PFSK-1 (cell line): ENCODE measurements at regions not wholly inside any gene's neighbourhood (a gene's known extent, or its start where the extent isn't known, plus 50 kb on each side); places are given as distances from the start of the nearest gene placed in this dataset.

Experiments
- FOXP2 ChIP-seq: optimal IDR thresholded peaks from 2 replicates; pipeline ENCODE3; 2011; ENCODE audit warnings: borderline replicate concordance, control low read depth, inconsistent platforms; ENCODE audit not compliant: insufficient read depth; ENCODE audit errors: extremely low read length, extremely low read depth
- POLR2AphosphoS5 ChIP-seq: IDR thresholded peaks from 2 replicates; pipeline ENCODE4 v1.6.1; 2012; ENCODE audit warnings: low read depth, mild to moderate bottlenecking, control low read depth, low read length, moderate library complexity
- REST ChIP-seq, 2 experiments: IDR thresholded peaks; 2 replicates each; pipeline versions ENCODE4 v1.6.1 to v1.8.0; 2011 to 2012; ENCODE audit warnings: low read depth in 2 of 2, low read length in 2 of 2, control low read depth in 1 of 2, inconsistent platforms in 1 of 2, mild to moderate bottlenecking in 1 of 2, moderate library complexity in 1 of 2; ENCODE audit not compliant: insufficient read depth in 1 of 2
- SIN3A ChIP-seq: IDR thresholded peaks from 2 replicates; pipeline ENCODE4 v1.6.1; 2012; ENCODE audit warnings: mild to moderate bottlenecking, low read length, moderate library complexity, borderline replicate concordance; ENCODE audit not compliant: insufficient read depth
- TAF1 ChIP-seq: IDR thresholded peaks from 2 replicates; pipeline ENCODE4 v1.6.1; 2012; ENCODE audit warnings: low read length, control low read depth, borderline replicate concordance; ENCODE audit not compliant: insufficient read depth

- TF ChIP-seq TAF1: no peak
- no peak for TF ChIP-seq SIN3A
- no peak for TF ChIP-seq REST (IDR thresholded peaks at IDR 0.05; ENCODE audit: insufficient read depth in 1 of 2, low read depth in 2 of 2, low read length in 2 of 2)
- no peak for TF ChIP-seq POLR2AphosphoS5
- no peak for TF ChIP-seq FOXP2
These were observed 237.3 kb upstream of the CDH5 start for GRCh38 chr16:66129196-66129595.

DNA sequence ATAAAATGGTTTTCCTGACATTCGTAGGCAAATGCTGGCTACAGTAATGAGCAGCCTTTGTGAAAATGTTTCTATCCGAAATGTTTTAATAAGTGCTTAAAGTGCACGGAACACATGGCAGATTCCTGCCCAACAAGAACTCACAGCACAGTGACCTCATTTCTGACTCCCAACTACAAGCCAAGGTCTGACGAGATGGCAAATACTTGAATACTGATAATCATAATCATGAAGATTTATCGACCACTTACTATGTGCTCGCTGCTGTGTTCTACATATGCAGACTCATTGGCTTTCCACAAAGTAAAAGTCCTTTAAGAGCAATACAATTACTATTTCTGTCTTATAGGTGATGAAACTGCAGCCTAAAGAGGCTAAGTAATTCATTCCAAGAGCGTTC, 238.1 kb upstream of the CDH5 start:
- TF ChIP-seq POLR2AphosphoS5: no peak
- no peak for TF ChIP-seq TAF1
- TF ChIP-seq SIN3A: no peak

DNA sequence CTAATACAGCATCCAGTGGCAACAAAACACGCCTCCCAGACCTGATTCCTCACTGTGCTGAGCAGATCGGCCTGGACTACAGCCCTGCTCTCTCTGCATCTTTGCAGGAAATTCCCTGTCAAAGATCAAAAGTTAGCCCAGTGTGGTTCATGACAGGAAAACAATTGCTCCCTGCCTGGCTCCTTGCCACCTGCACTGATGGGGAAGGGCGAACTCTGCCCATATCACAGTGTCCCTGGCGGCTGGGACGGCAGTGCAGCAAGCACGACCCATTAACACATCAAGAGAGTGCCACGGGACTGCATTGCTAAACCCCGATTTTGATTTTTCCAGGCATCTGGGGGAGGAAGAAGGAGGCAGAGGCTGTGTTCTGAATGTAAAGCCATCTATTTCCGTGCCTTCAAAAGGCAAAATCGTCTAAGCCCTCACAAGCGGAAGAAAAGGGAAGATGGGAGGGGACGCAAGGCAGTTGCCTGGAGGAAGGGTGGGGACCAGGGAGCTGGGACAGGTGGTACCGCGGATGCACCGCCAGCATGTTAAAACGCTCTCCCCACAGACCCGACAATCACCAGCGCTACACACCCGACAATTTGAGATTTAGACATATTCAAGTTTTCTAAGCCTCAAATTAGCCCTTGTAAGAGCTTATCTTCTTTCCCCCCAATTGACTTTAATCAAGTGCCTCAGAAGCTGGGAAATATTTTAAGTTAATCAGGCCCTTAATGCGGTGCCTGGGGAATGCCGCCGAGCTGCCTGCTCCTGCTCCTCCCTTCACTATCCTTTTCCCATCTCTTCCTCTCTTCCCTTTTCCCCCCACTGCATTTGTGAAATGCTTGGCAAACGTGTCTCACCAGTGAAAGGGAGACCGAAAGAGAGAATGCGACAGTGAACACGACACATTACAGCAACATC, 238.8 kb upstream of the CDH5 start:
- TF ChIP-seq FOXP2 (no peak), REST (IDR thresholded peaks at IDR 0.05; ENCODE audit: insufficient read depth in 1 of 2, low read depth in 2 of 2, low read length in 2 of 2) (no peak), TAF1 (no peak), SIN3A (no peak), POLR2AphosphoS5 (no peak)

- TF ChIP-seq FOXP2: no peak
- no peak for TF ChIP-seq TAF1
- TF ChIP-seq REST (IDR thresholded peaks at IDR 0.05; ENCODE audit: insufficient read depth in 1 of 2, low read depth in 2 of 2, low read length in 2 of 2): no peak
These were observed 245.0 kb upstream of the CDH5 start for GRCh38 chr16:66121466-66121865.

- TF ChIP-seq TAF1 (no peak), REST (IDR thresholded peaks at IDR 0.05; ENCODE audit: insufficient read depth in 1 of 2, low read depth in 2 of 2, low read length in 2 of 2) (no peak), SIN3A (no peak), POLR2AphosphoS5 (no peak), FOXP2 (no peak)
These were observed 245.8 kb upstream of the CDH5 start for GRCh38 chr16:66120656-66121055.
